Activated gamma-delta T cell (primary cell): ENCODE measurements at regions not wholly inside any gene's neighbourhood (a gene's known extent, or its start where the extent isn't known, plus 50 kb on each side); places are given as distances from the start of the nearest gene placed in this dataset.
"Not testable (repeated sequence)": the region's sequence is repeated elsewhere in the genome, so short reads cannot be mapped to it uniquely, and the experiment has no call there.

Experiments used
- DNase-seq: peaks from one replicate; lab custom pipeline; 2025; lab: John Stamatoyannopoulos, UW

DNA sequence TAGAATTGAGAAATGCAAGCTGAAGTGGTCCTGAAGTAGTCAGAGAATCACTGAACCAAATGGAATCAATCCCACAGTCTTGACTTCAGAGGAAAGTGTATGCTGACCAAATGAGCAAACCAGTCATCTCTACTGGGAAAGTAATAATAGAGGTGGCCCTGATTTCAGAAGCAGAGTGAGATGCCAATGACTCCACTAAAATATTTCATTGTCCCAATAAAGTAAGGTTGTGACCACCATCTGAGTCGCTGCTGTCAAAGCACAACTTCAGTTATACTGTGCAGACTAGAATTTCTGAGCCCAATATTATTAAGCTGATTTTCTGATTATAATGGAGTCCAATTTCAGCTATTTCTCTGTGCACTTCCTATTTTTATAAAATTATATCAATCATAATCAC is 334.4 kb upstream of the THBS1 start:
- DNase-seq: no peak

DNA sequence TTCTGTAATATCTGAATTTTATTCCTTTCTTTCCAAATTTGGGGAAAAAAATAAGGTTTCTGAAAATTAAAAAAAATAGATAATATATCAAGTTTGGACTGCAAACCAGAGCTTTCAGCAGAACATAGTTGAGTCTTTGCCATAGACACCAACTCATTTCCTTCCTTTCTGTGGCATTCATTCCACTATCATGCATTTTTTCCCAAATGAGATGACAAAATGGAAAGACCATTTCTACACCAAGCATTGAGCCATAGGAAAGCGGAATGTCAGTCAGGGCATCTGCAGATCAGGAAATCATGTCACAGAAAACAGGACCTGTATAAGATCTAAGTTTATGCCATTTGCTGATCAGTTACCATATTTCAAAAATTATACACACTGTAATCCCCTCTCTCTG is 333.3 kb upstream of the THBS1 start:
- DNase-seq: no peak

DNA sequence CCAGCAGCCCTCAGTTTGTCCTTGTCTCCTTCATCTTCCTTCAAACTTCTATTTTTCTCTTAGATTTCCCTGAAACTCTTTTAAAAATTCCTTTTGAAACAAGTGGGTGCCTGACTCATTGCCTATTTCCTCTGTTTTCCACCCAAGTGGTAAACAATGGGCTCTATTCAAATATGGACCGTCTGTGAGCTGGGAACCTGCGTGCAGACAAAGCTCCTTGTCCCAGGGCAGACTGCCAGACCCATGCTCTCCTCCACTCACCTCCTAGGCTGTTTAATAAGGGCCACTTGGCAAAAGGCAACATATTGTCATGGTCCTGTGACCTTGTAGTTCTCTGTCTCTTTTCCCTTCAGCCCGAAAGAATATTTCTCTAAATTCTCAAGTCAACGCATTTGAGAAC is 332.7 kb upstream of the THBS1 start:
- no peak for DNase-seq

DNA sequence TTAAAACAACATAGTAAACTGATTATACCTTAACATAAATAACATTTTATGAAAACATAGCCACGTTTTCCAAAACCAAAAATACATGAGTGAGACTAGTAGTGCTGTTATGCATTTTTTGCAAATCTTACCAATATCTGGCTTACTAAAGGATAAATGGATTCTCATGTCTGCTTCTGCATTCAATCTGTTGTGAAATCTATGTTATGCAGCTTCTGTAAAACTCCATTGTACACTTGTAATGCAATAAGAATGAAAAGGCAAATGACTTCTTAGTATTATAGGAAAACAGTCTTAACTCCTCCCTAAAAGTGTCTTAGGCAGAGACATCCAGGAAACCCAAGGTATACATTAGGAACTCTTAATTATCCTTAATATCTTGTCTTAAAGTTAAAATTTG is 330.9 kb upstream of the THBS1 start:
- DNase-seq: no peak

DNA sequence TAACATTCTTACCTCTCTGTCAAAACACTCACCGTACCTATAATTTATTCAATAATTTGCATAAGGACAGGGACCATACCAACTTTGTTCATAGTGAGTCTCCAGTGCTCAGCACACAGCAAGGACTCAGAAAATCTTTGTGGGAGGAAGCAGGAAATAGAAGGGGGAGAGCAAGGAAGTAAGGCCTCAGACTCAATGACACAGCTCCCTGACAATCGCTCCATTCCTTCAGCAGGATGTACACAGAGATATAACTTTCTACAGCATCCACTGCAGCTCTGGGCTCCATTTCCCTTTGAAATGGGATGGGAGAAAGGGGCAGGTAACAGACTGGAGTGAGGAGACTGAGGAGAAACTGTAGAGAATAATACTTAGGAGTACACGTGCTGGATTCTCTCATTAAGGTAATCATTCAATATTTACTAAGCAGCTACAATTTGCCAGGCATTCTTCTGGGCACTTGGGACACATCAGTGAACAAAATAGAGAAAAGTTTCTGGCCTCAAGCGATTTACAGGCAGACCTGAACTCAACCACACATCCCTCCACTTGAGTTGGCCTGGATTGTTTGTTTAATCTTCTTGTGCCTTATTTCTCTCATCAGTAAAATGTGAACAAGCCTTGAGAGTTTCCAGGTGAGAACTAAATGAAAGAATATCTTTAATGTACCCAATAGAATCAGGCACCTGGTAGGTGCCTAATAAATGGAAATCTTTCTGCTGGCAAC is 330.3 kb upstream of the THBS1 start:
- no peak for DNase-seq

DNA sequence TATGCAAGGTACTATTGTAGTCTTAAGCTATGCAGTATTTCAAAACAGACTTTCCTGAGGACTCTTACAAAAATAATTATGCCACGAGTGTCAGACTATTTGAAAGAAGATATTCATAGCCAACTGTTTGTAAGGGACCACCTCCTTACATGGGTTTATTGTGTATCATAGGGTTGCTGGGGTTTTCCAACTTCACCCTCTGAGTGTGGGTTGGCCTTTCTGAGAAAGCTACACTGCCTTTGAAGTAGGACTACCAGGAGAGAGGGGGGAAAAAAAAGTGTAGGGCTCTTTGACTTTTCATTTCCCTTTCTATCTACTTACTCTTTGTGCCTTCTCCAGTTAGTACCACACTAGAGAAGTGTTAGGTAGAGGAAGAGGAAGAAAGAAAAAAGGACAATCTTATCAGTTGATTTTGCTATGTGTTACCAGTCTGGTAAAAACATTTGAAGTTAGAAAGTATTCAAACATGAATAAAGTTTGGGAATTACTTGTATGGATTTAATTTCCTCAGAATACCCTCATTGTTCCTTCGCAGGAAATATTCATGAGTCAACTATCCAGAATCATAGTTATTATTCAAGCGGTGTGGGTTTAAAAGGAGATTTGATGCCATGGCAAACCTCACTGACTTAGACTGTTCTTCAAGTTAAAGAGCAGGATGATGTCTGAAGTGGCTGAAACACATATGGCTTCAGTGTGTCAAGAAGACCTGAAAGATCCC is 329.3 kb upstream of the THBS1 start:
- no peak for DNase-seq

DNA sequence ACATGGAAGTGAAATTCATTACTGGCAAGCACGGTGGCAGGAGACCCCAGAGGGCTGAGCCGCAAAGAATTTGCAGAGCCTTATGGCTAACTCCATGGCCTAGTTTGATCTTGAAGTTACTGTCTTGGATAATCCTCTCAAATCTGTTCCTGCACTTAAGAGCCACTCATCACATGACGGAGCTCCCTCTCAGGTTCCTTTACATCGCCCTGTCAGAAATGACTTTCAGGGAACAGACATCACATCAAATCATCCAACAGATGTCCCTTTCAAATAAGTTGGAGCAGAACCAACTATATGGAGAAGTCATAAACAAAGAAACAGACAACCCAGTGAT is 328.8 kb upstream of the THBS1 start:
- DNase-seq: no peak

DNA sequence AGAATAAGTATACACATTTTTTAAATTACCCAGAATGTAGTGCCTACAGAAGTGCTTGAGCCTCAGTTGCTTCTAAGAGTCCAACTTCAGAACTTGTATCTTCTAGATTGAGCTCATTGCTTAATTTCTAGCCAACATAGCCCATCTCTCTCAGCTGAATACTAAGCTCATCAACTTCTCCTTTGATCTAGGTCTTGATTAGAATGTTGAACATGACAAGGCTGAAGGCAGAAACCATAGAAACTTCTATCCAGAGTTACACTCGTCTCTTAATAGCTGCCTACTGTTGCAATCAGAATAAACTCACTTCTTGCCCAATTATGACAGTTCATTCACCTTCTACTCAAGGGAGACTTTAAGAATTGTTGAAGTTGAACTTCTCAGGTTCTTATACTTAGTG is 327.3 kb upstream of the THBS1 start:
- no peak for DNase-seq

DNA sequence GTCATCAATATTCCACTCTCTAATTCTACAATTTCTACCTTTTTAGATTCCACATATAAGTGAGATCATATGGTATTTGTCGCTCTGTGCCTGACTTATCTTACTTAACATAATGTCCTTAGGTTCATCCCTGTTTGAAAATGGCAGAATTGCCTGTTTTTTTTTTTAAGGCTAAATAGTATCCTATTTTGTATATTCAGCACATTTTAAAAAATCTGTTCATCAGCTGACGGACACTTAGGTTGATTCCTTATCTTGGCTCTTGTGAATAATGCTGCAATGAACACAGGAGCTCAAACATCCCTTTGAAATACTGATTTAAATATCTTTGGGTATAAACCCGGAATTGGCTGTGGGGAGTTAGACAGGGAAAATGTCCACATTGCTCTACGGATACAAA is 326.7 kb upstream of the THBS1 start:
- DNase-seq: no peak

DNA sequence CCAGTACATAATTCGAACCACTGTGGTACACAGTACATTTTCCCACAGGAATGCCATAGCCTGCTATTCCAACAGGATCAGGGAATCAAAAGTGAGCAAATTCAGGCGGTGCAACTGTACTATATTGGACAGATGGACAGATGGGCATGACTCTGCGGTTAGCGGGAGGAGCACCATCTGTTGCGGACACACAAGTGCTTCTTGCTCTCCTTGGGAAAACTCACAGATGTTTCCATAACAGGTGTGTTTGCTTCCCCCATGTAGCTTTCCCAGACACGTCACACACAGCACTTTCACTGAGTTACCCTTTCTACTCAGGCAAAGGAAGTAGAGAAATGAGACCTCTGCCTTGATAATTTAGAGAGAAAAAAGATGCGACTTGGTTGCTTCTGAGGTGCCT is 325.1 kb upstream of the THBS1 start:
- no peak for DNase-seq

DNA sequence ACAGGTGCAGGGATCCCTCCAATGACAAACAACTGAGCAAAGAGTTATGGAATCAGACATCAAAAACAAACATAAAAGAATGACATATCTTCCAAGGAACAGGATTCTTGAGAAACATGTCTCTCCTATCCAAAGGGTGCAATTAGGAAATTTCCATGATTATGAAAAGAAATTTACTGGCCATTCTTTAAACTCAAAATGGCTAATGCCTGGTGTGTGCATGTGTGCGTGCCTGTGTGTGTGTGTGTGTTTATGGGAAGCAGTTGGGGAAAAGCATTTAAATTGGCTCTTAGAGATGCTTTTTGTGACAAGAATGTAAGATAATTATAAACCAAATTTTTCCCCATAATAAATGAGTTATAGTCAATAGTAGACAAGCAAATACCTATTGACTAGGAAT is 320.5 kb upstream of the THBS1 start:
- no peak for DNase-seq

DNA sequence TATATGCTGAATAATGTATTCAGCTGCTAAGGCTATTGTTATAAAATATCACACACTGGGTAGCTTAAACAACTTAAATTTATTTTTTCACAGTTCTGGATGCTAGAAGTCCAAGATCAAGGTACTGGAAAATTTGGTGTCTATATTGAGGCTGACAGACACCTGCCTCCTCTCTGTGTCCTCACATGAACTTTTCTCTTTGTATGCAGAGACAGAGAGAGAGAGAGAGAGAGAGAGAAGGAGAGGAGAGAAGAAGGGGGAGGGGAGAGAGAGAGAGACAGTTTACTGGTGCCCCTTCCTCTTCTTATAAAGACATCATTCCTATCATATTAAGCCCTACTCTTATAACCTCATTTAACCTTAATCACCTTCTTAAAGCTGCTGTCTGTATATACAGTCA is 320.1 kb upstream of the THBS1 start:
- no peak for DNase-seq

DNA sequence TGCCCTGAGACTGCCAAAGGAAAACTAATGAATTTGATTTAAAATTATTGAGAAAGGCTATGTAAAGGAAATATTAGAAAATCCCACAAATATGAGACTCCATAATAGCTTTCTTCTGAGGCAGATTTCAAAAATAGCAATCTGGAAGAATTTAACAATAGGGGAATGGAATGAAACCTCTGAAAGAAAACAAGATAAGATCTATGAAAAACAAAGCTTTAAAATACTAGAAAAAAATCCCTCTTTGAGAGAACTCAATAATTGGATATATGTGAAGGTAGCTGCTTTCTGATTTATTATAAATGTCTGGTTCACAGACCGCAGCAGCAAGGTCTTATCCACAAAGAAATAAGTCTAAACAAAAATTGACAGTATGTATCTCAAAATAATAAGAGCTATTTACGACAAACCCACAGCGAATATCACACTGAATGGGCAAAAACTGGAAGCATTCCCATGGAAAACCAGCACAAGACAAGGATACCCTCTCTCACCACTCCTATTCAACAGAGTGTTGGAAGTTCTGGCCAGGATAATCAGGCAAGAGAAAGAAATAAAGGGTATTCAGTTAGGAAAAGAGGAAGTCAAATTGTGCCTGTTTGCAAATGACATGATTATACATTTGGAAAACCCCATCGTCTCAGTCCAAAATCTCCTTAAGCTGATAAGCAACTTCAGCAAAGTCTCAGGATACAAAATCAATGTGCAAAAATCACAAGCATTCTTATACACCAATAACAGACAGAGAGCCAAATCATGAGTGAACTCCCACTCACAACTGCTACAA is 319.3 kb upstream of the THBS1 start:
- DNase-seq: not testable (repeated sequence)

DNA sequence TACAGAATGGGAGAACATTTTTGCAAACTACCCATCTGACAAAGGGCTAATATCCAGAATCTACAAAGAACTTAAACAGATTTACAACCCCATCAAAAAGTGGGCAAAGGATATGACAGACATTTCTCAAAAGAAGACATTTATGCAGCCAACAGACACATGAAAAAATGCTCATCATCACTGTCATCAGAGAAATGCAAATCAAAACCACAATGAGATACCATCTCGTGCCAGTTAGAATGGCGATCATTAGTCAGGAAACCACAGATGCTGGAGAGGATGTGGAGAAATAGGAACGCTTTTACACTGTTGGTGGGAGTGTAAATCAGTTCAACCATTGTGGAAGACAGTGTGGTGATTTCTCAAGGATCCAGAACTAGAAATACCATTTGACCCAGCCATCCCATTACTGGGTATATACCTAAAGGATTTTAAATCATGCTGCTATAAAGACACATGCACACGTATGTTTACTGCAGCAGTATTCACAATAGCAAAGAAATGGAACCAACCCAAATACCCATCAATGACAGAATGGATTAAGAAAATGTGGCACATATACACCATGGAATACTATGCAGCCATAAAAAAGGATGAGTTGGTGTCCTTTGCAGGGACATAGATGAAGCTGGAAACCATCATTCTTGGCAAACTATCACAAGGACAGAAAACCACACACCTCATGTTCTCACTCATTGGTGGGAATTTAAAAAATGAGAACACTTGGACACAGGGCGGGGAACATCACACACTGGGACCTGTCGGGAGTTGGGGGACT is 317.7 kb upstream of the THBS1 start:
- not testable (repeated sequence) for DNase-seq

DNA sequence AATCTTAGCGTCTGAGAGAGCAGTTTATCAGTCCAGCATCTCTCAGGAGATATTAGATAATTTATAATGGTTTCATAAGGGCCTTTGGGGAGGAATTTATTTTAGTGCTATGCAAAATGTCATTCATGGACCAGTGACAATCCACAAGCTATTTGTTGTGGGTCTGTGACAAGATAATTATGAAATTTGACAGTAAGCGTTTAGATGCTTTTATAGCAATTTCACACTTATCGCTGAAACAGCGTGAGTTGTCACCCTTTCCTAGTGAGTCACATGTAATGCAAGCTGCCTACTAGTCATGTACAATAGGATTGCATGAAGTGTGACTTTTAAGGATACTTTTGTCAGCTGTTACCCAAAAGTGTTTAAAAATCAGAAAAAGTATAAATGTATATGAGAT is 315.6 kb upstream of the THBS1 start:
- no peak for DNase-seq

DNA sequence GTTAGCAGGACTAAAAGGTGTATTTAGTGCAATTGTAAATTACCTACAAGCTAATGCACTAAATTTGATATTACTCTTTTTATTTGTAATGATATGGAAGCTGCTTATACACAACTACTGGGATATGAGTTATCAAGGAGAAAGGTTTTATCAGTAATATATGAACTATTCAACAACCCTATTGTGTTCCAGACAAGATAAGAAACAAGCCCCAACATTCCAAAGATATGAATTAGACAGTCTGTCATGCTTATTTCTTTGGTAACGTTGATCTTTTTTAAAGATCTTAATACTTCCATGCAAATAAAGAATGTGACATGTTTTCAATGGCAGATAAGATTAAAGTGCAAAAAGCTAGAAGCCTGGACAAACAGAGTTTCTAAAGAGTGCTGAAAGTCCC is 314.0 kb upstream of the THBS1 start:
- no peak for DNase-seq

DNA sequence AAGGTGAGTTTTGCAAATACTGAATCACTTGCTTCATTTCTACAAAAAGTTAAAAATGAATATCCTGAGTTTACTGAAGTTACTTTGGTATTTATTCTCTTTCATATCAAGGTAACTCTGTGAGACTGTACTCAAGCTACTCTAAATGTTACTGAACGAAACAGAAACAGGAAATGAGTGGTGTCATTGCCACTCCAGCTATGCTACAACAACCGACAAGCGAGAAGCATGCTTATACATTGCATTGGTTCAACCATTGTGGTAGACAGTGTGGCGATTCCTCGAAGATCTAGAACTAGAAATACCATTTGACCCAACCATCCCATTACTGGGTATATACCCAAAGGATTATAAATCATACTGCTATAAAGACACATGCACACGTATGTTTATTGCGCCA is 313.2 kb upstream of the THBS1 start:
- DNase-seq: no peak

DNA sequence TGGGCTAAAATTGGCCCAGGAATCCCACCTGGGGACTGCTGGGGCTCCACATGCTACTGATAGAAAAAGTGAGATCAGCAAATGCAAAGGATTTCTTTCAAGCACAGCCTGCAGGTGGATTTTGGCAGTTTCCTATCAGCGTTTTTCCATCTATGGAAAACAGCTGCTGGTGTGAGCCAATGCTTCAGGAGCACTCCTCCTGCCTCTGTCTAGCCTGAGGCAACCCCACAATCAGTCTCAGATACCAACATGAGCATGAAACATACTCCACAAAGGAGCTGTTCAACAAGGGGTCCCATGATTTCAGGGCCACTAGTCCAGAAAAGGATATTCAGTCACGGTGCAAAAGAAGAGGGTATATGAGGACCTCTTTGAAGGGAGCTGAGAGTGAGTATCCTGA is 311.5 kb upstream of the THBS1 start:
- no peak for DNase-seq

DNA sequence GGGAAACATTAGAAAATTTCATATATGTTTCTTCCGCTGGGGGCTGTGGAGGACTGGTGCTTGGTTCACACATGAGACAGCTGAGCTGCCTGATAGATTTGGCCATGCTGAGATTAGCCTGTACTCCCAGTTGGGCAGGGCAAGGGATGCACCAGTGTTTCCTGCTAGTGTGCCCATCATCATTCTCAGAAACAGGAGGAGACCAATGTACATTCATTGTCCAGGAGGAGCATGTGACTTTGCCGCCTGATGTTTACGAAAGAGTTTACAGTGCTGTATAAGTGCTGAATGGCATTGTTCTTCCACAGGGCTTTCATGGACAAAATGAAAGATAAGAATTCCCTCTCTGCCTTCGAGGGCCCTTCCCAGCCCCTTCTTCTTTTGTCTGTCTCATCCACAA is 311.1 kb upstream of the THBS1 start:
- no peak for DNase-seq

DNA sequence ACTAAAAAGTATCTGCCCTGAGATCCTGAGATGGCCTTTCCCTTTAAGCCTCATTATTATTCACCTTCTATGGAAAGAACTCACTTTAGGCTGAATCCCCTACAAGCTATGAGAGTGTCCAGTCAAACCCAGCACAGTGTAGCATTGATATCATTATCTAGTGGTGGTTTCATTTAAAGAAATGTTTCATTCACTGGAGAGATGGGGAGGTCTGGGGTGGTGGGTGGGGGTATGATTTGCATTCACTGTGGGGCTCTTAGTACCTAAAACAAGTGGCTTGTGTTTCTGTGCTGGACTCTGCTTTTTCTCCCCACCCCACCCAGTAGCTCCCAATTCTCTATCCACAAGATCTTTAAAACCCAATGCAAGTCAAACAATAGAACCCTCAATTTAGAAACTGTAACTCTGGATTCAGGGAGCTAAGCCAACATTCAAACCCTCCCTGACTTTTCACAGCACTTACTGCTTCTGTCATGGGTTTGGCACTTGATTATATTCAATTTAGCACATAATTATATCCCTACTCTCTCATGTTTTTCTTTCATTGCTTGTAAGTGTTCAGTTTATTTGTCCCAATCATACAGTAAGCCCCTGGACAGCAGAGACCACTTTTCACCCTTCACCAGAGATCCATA is 310.5 kb upstream of the THBS1 start:
- no peak for DNase-seq

DNA sequence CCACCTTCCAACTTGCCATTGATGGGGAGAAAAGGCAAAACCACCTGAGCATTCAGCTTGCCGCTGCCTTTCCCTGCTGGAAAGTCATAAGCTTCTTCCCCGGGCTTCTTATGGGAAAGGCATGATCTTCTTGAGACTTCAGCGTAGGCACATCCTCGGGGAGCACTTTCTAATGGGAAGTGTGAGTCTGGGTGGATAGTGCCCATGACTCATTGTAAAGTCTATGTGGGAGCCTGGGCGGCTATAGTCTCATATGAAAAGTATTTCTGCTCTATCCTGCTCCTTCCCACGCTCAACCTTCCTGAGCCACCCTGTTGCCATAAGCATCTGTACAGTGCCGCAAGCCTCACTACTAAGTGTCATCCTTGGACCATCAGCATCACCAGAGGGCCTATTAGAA is 309.9 kb upstream of the THBS1 start:
- DNase-seq: no peak

DNA sequence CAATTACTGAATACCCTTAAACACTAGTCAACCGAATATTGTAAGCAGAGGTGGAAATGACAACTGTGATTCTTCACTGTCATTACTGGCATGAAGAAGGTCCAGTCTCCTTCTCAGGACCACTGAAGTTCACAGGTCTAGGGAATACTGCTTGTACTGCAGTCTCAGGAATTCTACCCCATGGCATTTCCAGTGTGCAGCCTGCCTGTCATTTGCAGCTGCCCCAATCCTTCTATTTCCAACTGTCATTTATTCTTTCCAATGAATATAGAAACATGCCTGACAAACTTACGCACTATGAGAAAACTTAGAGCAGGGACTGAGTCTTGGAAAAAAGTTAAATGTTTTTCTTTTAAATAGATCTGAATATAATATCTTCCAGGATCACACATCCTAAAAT is 308.0 kb upstream of the THBS1 start:
- no peak for DNase-seq
